Loucy (cell line): ENCODE measurements at regions not wholly inside any gene's neighbourhood (a gene's known extent, or its start where the extent isn't known, plus 50 kb on each side); places are given as distances from the start of the nearest gene placed in this dataset.
A peak's percentile ranks its signal among the peaks of the same experiment; 100 is the strongest.

ENCODE experiments used
- H2AFZ ChIP-seq: fragments of 200-600 bp; sonication (generic); 2 replicates; pipeline ENCODE4 v1.6.0; 2016; ENCODE audit warnings: antibody characterized with exemption, mild to moderate bottlenecking, low read length, moderate library complexity
- H3F3A ChIP-seq: fragments of 200-600 bp; 2 replicates; pipeline ENCODE4 v1.6.0; 2016; ENCODE audit warnings: antibody characterized with exemption, low read depth, mild to moderate bottlenecking
- H3K27me3 ChIP-seq: fragments of 200-600 bp; sonication (generic); 2 replicates; pipeline ENCODE4 v1.6.1; 2014; ENCODE audit warnings: low read length, mild to moderate bottlenecking; ENCODE audit not compliant: insufficient read depth, poor library complexity, severe bottlenecking
- H3K36me3 ChIP-seq: fragments of 200-600 bp; sonication (generic); 2 replicates; pipeline ENCODE4 v1.6.1; 2016; ENCODE audit warnings: low read length; ENCODE audit not compliant: insufficient read depth
- H3K4me1 ChIP-seq: fragments of 200-600 bp; sonication (generic); 2 replicates; pipeline ENCODE4 v1.5.1; 2014; ENCODE audit warnings: low read length, mild to moderate bottlenecking; ENCODE audit not compliant: insufficient read depth, poor library complexity, severe bottlenecking
- H3K4me2 ChIP-seq: fragments of 200-600 bp; sonication (generic); 2 replicates; pipeline ENCODE4 v1.6.0; 2014; ENCODE audit warnings: antibody characterized with exemption, low read length, low read depth, mild to moderate bottlenecking; ENCODE audit not compliant: poor library complexity, severe bottlenecking
- H3K4me3 ChIP-seq: fragments of 200-600 bp; sonication (generic); 2 replicates; pipeline ENCODE4 v1.5.1; 2014; ENCODE audit warnings: low read length, mild to moderate bottlenecking, mixed read lengths; ENCODE audit not compliant: poor library complexity, severe bottlenecking
- H3K79me2 ChIP-seq: fragments of 200-600 bp; sonication (generic); 2 replicates; pipeline ENCODE4 v1.6.1; 2014; ENCODE audit warnings: low read length; ENCODE audit not compliant: insufficient read depth
- H3K9ac ChIP-seq: fragments of 200-600 bp; sonication (generic); 2 replicates; pipeline ENCODE4 v1.6.0; 2014; ENCODE audit warnings: mild to moderate bottlenecking, low read depth, low read length, moderate library complexity; ENCODE audit not compliant: poor library complexity, severe bottlenecking
- H3K9me2 ChIP-seq: fragments of 200-600 bp; sonication (generic); replicated peaks from 2 replicates; pipeline ENCODE4 v1.6.1; 2016; ENCODE audit warnings: low read depth, low read length, mixed read lengths
- H3K9me3 ChIP-seq: fragments of 200-600 bp; sonication (generic); 2 replicates; pipeline ENCODE4 v1.6.1; 2014; ENCODE audit warnings: mild to moderate bottlenecking, antibody characterized with exemption, low read length, low read depth; ENCODE audit not compliant: insufficient read depth
- H4K20me1 ChIP-seq: fragments of 200-600 bp; sonication (generic); 2 replicates; pipeline ENCODE4 v1.6.0; 2014; ENCODE audit warnings: antibody characterized with exemption, low read length, mild to moderate bottlenecking; ENCODE audit not compliant: insufficient read depth, poor library complexity, severe bottlenecking
- EZH2phosphoT487 ChIP-seq: fragments of 200-600 bp; IDR thresholded peaks from 2 replicates; pipeline ENCODE4 v1.6.1; 2018; ENCODE audit warnings: antibody characterized with exemption, mild to moderate bottlenecking, moderate library complexity, borderline replicate concordance
- TF ChIP-seq, protein P1 (sequence below): fragments of 200-600 bp; sonication (generic); conservative IDR thresholded peaks from 2 replicates; pipeline ENCODE4 v1.5.1; 2014; ENCODE audit warnings: mild to moderate bottlenecking, antibody characterized with exemption, low read length

DNA sequence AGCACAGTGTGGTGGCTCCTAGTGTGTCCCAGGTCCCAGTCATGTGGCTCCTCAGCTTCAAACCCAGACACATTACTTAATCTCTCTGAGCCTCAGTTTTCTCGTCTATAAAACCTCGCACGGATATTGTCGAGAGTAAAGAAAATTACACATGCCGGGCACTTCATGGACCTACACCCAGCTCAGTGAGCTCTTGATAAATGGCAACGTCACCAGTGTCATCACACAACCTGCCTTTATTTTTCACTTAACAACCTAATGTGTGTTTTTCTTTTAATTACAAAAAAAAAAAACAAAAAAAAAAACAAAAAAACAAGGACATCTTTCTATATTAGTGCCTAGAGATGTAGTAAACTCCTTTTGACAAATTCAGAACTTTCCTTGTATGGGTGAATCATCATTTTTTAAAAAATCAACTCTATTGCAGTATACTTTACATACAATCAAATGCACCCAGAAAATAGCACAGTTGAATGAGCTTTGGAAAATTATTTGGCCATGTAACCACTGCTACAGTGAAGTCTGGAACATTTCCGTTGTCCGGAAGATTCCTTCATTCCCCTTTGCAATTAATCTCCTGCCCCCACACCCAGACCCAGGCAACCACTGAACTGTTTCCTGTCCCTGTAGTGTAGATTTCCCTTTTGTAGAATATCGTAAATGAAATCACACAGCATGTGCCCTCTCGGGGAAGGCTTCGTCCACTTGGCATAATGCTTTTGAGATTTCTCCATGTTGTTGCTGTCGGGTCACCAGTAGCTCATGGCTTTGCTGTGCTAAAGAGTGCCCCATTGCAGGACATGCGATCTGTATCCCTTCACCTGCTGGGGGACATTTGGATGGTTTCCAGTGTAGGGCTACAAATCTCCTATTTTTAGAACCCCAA, 100.4 kb upstream of the LARP1 start:
- H3K27me3 ChIP-seq: no peaks in the 10 kb centered on the region
- no peaks in the 10 kb centered on the region for H3K36me3 ChIP-seq
- H3K4me3 ChIP-seq: no peak overlapping the region
- no peaks in the 10 kb centered on the region for H3K9me2 ChIP-seq
- no peaks in the 10 kb centered on the region for H3K79me2 ChIP-seq
- H3K9ac ChIP-seq: no peak overlapping the region
- TF ChIP-seq, protein P1, sequence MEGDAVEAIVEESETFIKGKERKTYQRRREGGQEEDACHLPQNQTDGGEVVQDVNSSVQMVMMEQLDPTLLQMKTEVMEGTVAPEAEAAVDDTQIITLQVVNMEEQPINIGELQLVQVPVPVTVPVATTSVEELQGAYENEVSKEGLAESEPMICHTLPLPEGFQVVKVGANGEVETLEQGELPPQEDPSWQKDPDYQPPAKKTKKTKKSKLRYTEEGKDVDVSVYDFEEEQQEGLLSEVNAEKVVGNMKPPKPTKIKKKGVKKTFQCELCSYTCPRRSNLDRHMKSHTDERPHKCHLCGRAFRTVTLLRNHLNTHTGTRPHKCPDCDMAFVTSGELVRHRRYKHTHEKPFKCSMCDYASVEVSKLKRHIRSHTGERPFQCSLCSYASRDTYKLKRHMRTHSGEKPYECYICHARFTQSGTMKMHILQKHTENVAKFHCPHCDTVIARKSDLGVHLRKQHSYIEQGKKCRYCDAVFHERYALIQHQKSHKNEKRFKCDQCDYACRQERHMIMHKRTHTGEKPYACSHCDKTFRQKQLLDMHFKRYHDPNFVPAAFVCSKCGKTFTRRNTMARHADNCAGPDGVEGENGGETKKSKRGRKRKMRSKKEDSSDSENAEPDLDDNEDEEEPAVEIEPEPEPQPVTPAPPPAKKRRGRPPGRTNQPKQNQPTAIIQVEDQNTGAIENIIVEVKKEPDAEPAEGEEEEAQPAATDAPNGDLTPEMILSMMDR: no peak
- TF ChIP-seq EZH2phosphoT487: no peak
- H3F3A ChIP-seq: no peaks in the 10 kb centered on the region
- peak overlapping the region; percentile 20 for H3K4me2 ChIP-seq
- no peaks in the 10 kb centered on the region for H3K9me3 ChIP-seq
- no peaks in the 10 kb centered on the region for H4K20me1 ChIP-seq
- H3K4me1 ChIP-seq: no peaks in the 10 kb centered on the region
- H2AFZ ChIP-seq: no peak overlapping the region

DNA sequence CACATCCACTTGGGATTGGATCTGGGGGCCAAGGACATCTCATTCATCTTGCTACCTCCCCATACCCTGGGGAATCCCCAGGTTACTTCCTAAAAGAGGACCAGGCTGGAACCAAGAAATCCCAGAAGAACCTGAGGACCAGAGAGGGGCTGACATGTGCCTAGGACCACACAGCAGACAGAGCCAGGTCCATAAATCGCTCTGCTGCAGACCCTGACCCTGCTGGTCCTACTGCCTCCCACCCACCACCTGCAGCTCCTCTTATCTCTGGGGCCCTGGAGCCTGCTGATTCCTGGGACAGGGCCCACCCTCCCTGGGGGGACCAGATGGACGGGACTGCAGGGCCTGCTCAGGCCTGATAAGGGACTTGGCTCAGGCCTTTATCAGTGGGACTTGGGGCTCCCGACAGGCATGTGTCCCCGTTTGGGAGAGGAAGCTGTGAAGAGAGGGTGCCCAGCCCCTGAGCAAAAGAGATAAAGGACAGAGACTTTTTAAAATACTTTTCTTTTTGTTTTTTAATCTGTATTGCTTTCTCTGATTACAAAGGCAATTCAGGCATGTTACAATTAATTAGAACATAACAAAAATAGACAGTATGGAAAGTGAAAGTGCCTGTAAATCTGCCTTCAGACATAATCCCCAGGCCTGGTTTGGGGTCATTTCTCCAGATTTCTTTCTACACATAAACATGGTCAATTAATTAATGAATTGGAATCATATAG, 101.3 kb upstream of the LARP1 start:
- Histone ChIP-seq H3K4me2 (no peak overlapping the region), H3K36me3 (no peaks in the 10 kb centered on the region), H4K20me1 (no peaks in the 10 kb centered on the region), H3K9me3 (no peaks in the 10 kb centered on the region), H3K9ac (no peak overlapping the region), H3F3A (no peaks in the 10 kb centered on the region), H3K4me1 (no peaks in the 10 kb centered on the region), H3K79me2 (no peaks in the 10 kb centered on the region), H3K27me3 (no peaks in the 10 kb centered on the region), H3K9me2 (no peaks in the 10 kb centered on the region), H3K4me3 (no peak overlapping the region), H2AFZ (no peak overlapping the region)
- TF ChIP-seq, protein P1: no peak
- TF ChIP-seq EZH2phosphoT487: no peak

DNA sequence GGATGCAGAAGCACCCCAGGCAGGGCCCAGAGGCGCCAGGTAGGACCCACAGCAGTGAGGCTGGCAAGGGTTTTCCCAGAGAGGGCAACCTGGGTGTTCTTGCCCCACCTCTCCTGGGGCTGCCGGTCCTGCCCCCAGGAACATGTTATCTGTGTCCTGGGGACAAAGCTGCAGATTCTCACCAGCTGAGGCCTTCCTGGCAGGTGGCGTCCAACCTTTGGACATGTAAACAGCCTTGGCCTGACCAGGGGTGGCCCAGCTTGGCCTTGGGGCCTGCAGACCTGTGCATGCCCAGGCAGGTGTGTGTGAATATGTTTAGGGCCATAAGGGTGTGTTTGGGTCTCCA, 101.8 kb upstream of the LARP1 start:
- H3K9ac ChIP-seq: no peak overlapping the region
- H3K27me3 ChIP-seq: no peaks in the 10 kb centered on the region
- H3K9me3 ChIP-seq: no peaks in the 10 kb centered on the region
- no peak overlapping the region for H3K4me3 ChIP-seq
- H3K36me3 ChIP-seq: no peaks in the 10 kb centered on the region
- H3K4me1 ChIP-seq: no peaks in the 10 kb centered on the region
- no peaks in the 10 kb centered on the region for H3F3A ChIP-seq
- no peaks in the 10 kb centered on the region for H3K9me2 ChIP-seq
- no peaks in the 10 kb centered on the region for H4K20me1 ChIP-seq
- H3K79me2 ChIP-seq: no peaks in the 10 kb centered on the region
- TF ChIP-seq, protein P1: no peak
- no peak for TF ChIP-seq EZH2phosphoT487
- H2AFZ ChIP-seq: no peak overlapping the region
- no peak overlapping the region for H3K4me2 ChIP-seq
